ENCODE measurements at regions not wholly inside any gene's neighbourhood (a gene's known extent, or its start where the extent isn't known, plus 50 kb on each side); places are given as distances from the start of the nearest gene placed in this dataset.

- TF ChIP-seq FOXA1 (IDR thresholded peaks at IDR 0.05) (no peak), CTBP1 (IDR thresholded peaks at IDR 0.05; ENCODE audit: borderline replicate concordance) (no peak), LEF1 (IDR thresholded peaks at IDR 0.05; ENCODE audit: borderline replicate concordance) (no peak), SUZ12 (IDR thresholded peaks at IDR 0.05) (no peak), L3MBTL2 (conservative IDR thresholded peaks at IDR 0.05) (no peak), HDGF (IDR thresholded peaks at IDR 0.05; ENCODE audit: borderline replicate concordance) (no peak), ELF4 (IDR thresholded peaks at IDR 0.05) (no peak)
- CTCF ChIA-PET = no interaction called here
These were observed 859.0 kb downstream of the FAM181B start for GRCh38 chr11:81874635-81875034.

GRCh38 chr11:81870815-81871214 is 862.8 kb downstream of the FAM181B start:
- ChIA-PET CTCF (interaction anchor here (0.5 kb wide), 1 partner anchor 33 kb away, joined by 3 read pairs; no protein-coding TSS in a partner anchor), POLR2A (no interaction called here)
- no peak for DNase-seq (ENCODE audit: extremely low spot score)
- TF ChIP-seq PKNOX1 (IDR thresholded peaks at IDR 0.05) = no peak
- TF ChIP-seq FOXM1 (IDR thresholded peaks at IDR 0.05; ENCODE audit: borderline replicate concordance) = no peak
- no peak for TF ChIP-seq ELF4 (IDR thresholded peaks at IDR 0.05)
- TF ChIP-seq NFRKB (IDR thresholded peaks at IDR 0.05) = no peak
- no peak for TF ChIP-seq ZNF384 (IDR thresholded peaks at IDR 0.05)
- TF ChIP-seq L3MBTL2 (conservative IDR thresholded peaks at IDR 0.05) = no peak
- TF ChIP-seq BHLHE40 (IDR thresholded peaks at IDR 0.05; ENCODE audit: borderline replicate concordance) = no peak

More at GRCh38 chr11:81874635-81875034, 859.0 kb downstream of the FAM181B start:
- POLR2A ChIA-PET = no interaction called here
- DNase-seq (ENCODE audit: extremely low spot score) = no peak

- TF ChIP-seq L3MBTL2 (conservative IDR thresholded peaks at IDR 0.05) (no peak), NFRKB (IDR thresholded peaks at IDR 0.05) (no peak), ZNF384 (IDR thresholded peaks at IDR 0.05) (no peak), BHLHE40 (IDR thresholded peaks at IDR 0.05; ENCODE audit: borderline replicate concordance) (no peak), FOXM1 (IDR thresholded peaks at IDR 0.05; ENCODE audit: borderline replicate concordance) (no peak), HDGF (IDR thresholded peaks at IDR 0.05; ENCODE audit: borderline replicate concordance) (no peak), FOXK2 (IDR thresholded peaks at IDR 0.05) (no peak), SUZ12 (IDR thresholded peaks at IDR 0.05) (no peak), PKNOX1 (IDR thresholded peaks at IDR 0.05) (no peak), SP1 (IDR thresholded peaks at IDR 0.05) (no peak), ARNT (IDR thresholded peaks at IDR 0.05) (no peak), CTBP1 (IDR thresholded peaks at IDR 0.05; ENCODE audit: borderline replicate concordance) (no peak)
- CTCF ChIA-PET = no interaction called here
- POLR2A ChIA-PET = no interaction called here
- DNase-seq (ENCODE audit: extremely low spot score) = no peak
These were observed 863.6 kb downstream of the FAM181B start for GRCh38 chr11:81870066-81870412.

GRCh38 chr11:81869351-81870065 is 864.2 kb downstream of the FAM181B start:
- TF ChIP-seq TARDBP (IDR thresholded peaks at IDR 0.05) (no peak), LEF1 (IDR thresholded peaks at IDR 0.05; ENCODE audit: borderline replicate concordance) (no peak), SP1 (IDR thresholded peaks at IDR 0.05) (no peak), ZNF384 (IDR thresholded peaks at IDR 0.05) (no peak), ELF4 (IDR thresholded peaks at IDR 0.05) (no peak), FOXA1 (IDR thresholded peaks at IDR 0.05) (no peak), HDGF (IDR thresholded peaks at IDR 0.05; ENCODE audit: borderline replicate concordance) (no peak), SUZ12 (IDR thresholded peaks at IDR 0.05) (no peak), FOXK2 (IDR thresholded peaks at IDR 0.05) (no peak), BHLHE40 (IDR thresholded peaks at IDR 0.05; ENCODE audit: borderline replicate concordance) (no peak), NFRKB (IDR thresholded peaks at IDR 0.05) (no peak), FOXM1 (IDR thresholded peaks at IDR 0.05; ENCODE audit: borderline replicate concordance) (no peak), CTBP1 (IDR thresholded peaks at IDR 0.05; ENCODE audit: borderline replicate concordance) (no peak), PKNOX1 (IDR thresholded peaks at IDR 0.05) (no peak), ARNT (IDR thresholded peaks at IDR 0.05) (no peak), L3MBTL2 (conservative IDR thresholded peaks at IDR 0.05) (no peak)
- POLR2A ChIA-PET = no interaction called here
- no peak for DNase-seq (ENCODE audit: extremely low spot score)
- CTCF ChIA-PET = no interaction called here

GRCh38 chr11:81866896-81867295 is 866.8 kb downstream of the FAM181B start:
- no peak for TF ChIP-seq HDGF (IDR thresholded peaks at IDR 0.05; ENCODE audit: borderline replicate concordance)
- TF ChIP-seq ELF4 (IDR thresholded peaks at IDR 0.05) = no peak
- TF ChIP-seq TARDBP (IDR thresholded peaks at IDR 0.05) = no peak
- TF ChIP-seq ZNF384 (IDR thresholded peaks at IDR 0.05) = no peak
- no peak for TF ChIP-seq ARNT (IDR thresholded peaks at IDR 0.05)
- no peak for TF ChIP-seq L3MBTL2 (conservative IDR thresholded peaks at IDR 0.05)
- no peak for TF ChIP-seq LEF1 (IDR thresholded peaks at IDR 0.05; ENCODE audit: borderline replicate concordance)
- TF ChIP-seq CTBP1 (IDR thresholded peaks at IDR 0.05; ENCODE audit: borderline replicate concordance) = no peak
- no peak for TF ChIP-seq SP1 (IDR thresholded peaks at IDR 0.05)
- TF ChIP-seq FOXM1 (IDR thresholded peaks at IDR 0.05; ENCODE audit: borderline replicate concordance) = no peak
- TF ChIP-seq PKNOX1 (IDR thresholded peaks at IDR 0.05) = no peak
- no peak for TF ChIP-seq BHLHE40 (IDR thresholded peaks at IDR 0.05; ENCODE audit: borderline replicate concordance)
- no peak for TF ChIP-seq FOXK2 (IDR thresholded peaks at IDR 0.05)
- TF ChIP-seq FOXA1 (IDR thresholded peaks at IDR 0.05) = no peak
- no peak for TF ChIP-seq NFRKB (IDR thresholded peaks at IDR 0.05)
- no peak for TF ChIP-seq SUZ12 (IDR thresholded peaks at IDR 0.05)
- ChIA-PET CTCF (no interaction called here), POLR2A (no interaction called here)
- no peak for DNase-seq (ENCODE audit: extremely low spot score)
